HG03045 (cell line): ENCODE measurements at regions not wholly inside any gene's neighbourhood (a gene's known extent, or its start where the extent isn't known, plus 50 kb on each side); places are given as distances from the start of the nearest gene placed in this dataset.
"Not testable (repeated sequence)": the region's sequence is repeated elsewhere in the genome, so short reads cannot be mapped to it uniquely, and the experiment has no call there.

Experiments used
- ATAC-seq: cut with Tn5 transposase; IDR thresholded peaks from one replicate; pipeline ENCODE4 v1.9.1; 2021; ENCODE audit warnings: mild to moderate bottlenecking, moderate library complexity; ENCODE audit not compliant: unreplicated experiment

- not testable (repeated sequence) for ATAC-seq
Measured at GRCh38 chr5:93682471-93683404, 58.7 kb downstream of the POU5F2 start.

- no peak for ATAC-seq
Measured at GRCh38 chr5:93681432-93681831, 60.0 kb downstream of the POU5F2 start.

DNA sequence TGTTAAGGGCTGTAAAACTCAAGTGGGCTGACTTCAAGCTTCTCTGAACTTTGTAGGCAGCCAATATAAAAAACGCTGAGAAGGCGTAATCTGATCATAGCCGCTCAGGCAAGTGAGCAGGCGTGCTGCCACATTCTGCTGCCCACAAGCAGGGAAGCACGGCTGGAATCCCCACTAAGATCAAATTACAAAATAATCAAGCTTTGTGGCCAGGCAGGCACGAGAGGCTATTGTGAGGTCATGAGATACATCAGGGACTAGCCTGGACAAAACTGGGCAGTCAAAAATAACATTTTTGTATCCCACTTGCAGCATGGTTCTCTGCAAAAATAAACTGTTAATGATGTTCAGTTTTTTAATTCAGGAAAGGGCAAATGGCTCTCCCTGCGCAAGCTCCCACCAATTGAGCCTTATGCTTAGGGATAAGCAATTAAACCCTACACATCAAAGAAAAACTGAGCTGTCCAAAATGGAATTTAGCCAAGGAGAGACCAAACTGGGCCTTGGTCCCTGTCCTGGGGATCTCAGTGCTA, 64.0 kb downstream of the POU5F2 start:
- ATAC-seq = no peak

DNA sequence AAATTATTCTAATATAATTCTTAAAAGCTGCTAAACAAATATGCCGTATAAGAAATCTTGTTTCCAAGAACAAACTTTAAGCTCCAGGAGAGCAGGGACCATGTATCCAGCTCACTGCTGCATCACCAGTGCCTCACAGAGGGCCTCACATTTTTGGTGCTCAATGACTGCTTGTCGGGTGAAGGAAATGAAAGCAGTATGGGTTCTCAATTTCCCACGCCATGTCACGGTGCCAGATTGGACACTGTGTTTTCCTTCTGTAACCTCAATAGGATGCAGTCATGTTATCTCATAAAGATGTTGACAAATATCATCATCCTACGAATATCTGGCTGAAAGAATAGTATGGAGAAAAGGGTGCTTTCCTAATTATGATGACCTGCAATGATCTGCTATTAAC, 64.7 kb downstream of the POU5F2 start:
- no peak for ATAC-seq

DNA sequence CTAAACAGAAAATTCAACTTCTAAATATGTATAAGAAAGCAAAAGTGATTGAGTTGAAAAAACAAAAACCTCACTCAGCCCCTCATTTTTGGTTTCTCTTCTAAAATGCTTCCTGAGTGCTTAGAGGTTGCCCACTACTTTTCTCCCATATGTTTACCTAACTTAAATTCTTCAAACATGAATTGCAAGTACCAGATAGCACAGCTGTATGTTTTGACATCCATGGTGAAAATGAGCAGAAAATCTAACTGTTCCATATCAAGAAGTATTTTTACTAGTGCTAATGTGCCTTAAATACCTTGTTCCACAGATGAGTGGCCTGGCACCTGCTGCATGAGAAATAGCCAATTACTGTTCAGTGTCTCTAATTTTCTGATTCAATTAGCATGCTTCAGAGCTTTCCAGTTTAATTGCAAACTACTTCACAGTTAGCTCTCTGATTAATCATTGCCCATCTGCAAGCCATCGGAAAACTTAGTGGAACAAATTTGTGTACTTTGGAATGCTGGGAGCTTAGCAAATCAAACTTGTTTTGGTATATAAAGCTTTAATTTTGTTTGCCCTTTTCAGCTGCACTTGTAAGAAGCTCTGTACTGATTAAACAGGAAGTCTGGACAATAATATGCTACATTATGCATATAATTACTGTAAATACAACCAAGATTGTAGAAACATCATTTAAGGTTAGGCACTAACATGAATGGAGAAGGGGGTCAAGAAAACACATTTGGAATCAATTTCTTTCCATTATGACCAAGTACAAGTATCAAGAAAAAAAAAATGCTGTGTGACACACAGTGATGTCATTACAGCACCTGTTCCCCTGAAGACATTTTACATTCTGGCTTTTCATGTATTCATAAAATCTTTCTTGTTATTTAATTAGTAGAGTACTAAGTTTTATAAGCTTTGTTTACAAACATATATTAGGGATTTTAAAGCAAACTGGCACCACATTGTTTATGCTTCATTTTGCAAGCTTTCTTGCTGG, 65.6 kb downstream of the POU5F2 start:
- ATAC-seq = peak; percentile 56

GRCh38 chr5:93674866-93675459, 66.4 kb downstream of the POU5F2 start:
- ATAC-seq = peak; percentile 61

DNA sequence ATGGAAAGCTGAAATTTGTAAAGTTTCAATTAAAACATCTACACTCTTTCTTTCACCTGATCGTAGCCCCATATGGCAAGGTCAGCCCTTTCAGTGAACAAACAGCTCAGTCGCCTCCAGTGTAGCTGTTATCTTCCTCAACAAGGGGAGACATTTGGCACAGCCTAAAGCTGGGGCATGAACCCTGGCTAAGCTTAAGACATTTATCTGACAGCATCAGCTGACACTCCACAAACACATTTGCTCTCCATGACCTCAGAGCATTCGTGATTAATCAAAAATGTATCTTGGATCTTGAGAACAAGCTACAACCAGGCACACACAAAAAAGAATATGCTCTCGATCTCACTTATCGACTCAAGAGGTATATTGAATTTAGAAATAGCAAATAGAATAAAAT, 67.3 kb downstream of the POU5F2 start:
- no peak for ATAC-seq

DNA sequence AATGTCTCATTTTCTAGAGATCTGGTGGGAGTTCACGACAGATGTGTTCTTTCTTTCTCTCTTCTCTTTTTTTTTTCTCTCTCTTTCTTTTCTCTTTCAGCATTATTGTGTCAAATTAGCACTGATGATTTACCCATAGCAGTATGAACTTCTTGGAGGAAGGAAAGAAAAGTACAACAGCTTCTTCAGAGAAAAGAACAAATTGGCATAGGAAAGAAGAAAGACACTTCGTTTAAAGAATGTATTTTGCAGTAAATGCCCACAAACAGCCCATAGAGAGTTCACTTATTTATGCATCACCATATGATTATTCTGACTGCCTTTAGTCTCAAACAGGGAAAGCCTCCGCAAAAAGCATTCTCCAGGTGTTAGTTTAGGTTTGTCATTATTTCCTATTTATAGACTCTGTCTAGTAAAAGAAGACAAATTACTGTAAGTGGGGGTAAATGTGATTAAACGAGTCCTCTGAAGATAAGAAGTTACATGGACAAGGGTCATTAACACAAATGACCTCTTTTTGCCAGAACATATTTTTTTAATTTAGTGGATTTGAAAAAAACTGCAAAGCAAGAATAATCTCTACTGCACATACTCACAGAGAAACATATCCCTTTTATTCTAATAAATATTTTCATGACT, 68.0 kb downstream of the POU5F2 start:
- ATAC-seq = no peak

DNA sequence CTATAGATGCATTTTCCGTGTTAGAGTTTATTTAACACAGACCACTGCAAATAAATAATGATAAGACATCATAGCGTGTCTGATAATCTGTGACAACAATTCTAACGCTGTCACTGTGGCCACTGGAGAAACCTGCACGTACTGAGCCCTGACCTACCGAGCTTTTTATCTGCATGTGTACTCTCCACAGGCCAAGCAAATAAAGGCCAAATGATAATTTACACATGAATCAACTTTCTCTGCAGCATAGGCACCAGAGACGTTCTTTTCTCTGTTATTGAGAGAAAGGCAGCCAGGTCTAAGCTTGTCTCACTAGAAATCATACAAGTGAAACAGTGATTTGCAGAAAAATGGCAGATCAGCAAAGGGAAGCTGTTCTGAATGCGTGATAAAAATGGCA, 75.8 kb downstream of the POU5F2 start:
- ATAC-seq = no peak

- no peak for ATAC-seq
Measured at GRCh38 chr5:93660677-93661076, 77.7 kb downstream of the NR2F1 start.

DNA sequence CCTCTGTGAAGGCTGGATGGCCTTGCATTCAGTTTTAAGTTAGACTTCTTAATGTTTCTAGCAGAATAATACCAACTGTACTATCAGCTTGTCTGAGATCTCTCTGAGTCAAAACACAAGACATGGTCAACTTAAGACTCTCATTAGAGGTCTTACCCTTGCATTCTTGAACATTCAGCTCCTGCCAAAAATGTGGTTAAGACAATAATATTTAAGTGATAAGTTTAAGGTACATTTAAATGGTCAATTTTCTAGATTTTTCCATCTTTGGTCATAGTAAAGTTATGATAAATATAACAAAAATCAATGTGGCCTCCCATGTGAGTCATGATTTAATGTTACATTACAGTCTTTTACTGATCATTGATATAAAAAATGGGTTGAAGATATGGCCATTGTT, 75.0 kb downstream of the NR2F1 start:
- no peak for ATAC-seq

DNA sequence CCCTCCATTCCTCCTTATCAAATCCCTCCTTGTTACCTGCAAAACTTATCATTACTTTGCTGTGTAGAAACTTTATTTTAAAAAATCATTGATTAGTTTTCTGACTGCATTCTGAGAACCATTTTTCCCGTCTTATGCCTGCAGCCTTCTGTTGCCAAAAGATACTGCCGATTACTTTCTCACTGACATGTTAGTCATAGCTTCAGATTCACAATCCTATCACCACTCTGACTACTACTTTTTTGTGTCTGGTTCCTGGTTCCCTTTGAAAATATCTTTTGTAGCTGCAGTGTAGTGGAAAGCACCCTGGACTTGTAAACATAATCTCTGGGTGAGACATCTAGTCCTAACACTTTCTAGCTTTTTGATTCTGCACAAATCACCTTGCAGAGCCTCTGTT, 71.7 kb downstream of the NR2F1 start:
- ATAC-seq = no peak

DNA sequence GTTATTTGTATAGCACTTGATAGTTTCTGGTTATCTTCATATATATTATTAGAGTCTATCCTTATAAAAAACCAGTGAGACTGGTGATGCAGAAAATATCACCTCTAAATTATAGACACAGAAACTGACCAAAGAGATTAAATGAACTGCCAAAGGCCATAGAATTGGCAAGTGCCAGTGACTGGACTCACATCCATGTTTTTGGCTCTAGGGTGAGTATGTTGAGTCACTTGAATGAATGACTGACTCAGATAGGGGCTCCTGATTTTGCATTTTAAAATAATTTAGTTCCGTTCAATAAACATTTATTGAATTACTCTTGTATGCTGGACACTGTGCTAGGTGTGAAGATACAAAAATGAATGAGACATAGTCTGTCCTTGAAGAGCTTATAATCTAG, 70.7 kb downstream of the NR2F1 start:
- no peak for ATAC-seq

DNA sequence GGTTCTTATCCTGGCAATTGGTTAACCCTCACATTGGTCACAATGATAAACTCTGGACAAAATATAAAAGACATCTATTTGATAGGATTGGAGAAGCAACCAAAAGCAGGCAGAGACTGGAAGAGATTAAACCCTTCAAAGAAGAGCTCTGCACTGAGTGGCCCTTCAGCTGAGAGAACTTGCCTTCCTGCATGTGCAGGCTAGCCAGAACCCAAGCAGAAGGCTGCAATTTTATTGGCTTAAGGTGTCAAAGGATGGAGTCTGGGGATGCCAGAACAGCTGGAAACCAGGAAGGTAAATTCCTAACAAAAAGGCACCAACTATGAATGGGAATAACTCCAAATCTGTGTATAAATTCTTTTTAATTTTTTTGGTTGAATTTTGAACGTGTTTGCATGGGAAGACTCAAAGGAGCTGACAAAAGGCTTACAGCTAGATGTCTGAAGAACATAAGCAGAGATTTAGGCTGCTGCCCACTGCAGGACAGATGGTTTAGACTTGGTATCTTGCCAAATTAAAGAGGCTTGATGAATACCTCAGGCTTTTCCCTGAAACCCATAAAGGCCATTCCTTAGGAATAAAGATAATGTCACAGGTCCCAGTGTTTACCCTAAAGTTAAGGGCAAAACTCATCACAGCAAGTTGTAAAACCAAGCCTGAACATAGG, 66.3 kb downstream of the NR2F1 start:
- ATAC-seq = no peak

DNA sequence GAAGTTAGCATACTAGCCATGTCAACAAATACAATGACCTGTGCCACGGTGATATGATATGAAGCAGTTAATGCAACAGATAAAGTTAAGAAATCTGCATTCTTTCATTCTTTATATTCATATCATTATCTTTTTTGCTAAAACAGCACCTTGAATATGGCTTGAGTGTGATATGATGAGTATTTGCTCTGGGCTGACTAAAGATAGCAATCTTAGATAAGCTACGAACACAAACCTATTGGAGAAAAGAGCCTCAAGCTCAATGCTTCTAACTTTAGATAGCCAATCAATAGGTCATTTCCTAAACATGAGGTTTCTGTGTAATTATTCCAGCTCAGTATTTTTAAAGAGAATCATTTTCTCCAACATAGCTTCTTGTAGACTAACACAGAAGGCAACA, 61.7 kb downstream of the NR2F1 start:
- ATAC-seq = no peak
